AG04450 (cell line): ENCODE measurements at regions not wholly inside any gene's neighbourhood (a gene's known extent, or its start where the extent isn't known, plus 50 kb on each side); places are given as distances from the start of the nearest gene placed in this dataset.

Experiments
- CTCF ChIA-PET: fragments of 300-600, 350-600 bp; formaldehyde crosslinking; extraction: SDS; loops from one replicate; lab custom pipeline; 2022; ENCODE audit warnings: antibody characterized with exemption, inconsistent platforms; lab: Charles Lee
- POLR2A ChIA-PET: fragments of 350-600 bp; formaldehyde crosslinking; extraction: SDS; loops from one replicate; lab custom pipeline; 2021; ENCODE audit warnings: antibody characterized with exemption, inconsistent platforms; lab: Yijun Ruan, JAX
- DNase-seq: peaks from one replicate; pipeline ENCODE4 v3.0.0-alpha.2; 2011; ENCODE audit warnings: low read depth, low spot score
- H3K27ac ChIP-seq: one replicate; pipeline ENCODE4 v1.5.1; 2012; ENCODE audit warnings: low read depth, low read length, control low read depth
- H3K27me3 ChIP-seq: one replicate; pipeline ENCODE4 v1.6.0; 2012; ENCODE audit warnings: low read length; ENCODE audit not compliant: control insufficient read depth, insufficient read depth
- H3K4me3 ChIP-seq: 2 replicates; pipeline ENCODE4 v1.5.1; 2011; ENCODE audit warnings: mild to moderate bottlenecking, low read depth, low read length, control low read depth
- H3K9me3 ChIP-seq: 2 replicates; pipeline ENCODE4 v1.5.1; 2012; ENCODE audit warnings: low read length; ENCODE audit not compliant: control insufficient read depth, insufficient read depth
- CTCF ChIP-seq: IDR thresholded peaks from 2 replicates; pipeline ENCODE4 v1.5.1; 2011; ENCODE audit warnings: low read depth, low read length, control low read depth, inconsistent platforms

DNA sequence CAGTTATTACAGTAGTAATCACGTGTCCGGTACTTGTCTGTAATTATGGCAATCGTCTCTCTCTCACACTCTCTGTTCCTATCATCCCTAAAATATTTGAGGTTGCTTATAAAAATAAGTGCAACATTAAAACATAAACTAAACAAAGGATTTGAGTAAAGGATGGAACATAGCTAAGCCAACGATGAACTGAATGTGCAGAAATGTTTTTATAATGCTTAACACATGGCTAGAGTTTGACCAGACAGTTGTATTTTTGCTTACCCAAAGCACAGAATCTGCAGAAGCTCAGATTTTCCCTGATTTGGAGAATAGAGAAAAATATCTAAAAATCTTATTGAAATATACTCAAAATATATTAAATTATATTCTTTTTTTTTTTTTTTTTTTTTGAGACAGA is 1030.9 kb downstream of the NAALADL2 start:
- Histone ChIP-seq H3K27ac (no peak overlapping the region), H3K27me3 (no peaks in the 10 kb centered on the region), H3K9me3 (peaks cover 8% of the 10 kb centered on the region; the same call in 1 of the 2 replicates), H3K4me3 (no peak overlapping the region)
- TF ChIP-seq CTCF = no peak
- no peak for DNase-seq
- ChIA-PET CTCF (no interaction called here), POLR2A (no interaction called here)

- DNase-seq = no peak
- ChIA-PET POLR2A (no interaction called here), CTCF (no interaction called here)
- Histone ChIP-seq H3K27ac (no peak overlapping the region), H3K9me3 (peaks cover 5% of the 10 kb centered on the region; the same call in 1 of the 2 replicates), H3K27me3 (no peaks in the 10 kb centered on the region), H3K4me3 (no peak overlapping the region)
- TF ChIP-seq CTCF = no peak
Observed at GRCh38 chr3:175885231-175885766, 1026.2 kb downstream of the NAALADL2 start.

DNA sequence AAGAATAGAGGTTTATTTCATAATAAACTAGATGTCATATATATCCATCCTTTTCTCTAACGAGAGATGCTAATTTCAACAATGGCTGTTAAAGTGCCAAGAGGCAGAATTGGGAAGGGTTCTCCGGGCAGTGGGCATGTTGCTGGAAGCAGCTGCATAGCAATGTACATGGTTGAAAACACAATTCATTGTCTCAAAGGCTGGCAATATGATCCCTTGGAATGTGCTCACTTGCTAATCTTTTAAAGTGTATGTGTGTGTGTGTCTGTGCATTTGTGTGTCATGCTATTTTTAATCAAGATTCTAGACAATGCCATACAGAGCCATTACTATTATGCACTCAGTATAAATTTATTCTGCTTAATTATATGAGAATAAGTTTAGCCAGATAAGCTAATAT is 1020.3 kb downstream of the NAALADL2 start:
- TF ChIP-seq CTCF = no peak
- POLR2A ChIA-PET = no interaction called here
- CTCF ChIA-PET = no interaction called here
- no peak for DNase-seq
- no peaks in the 10 kb centered on the region for H3K27me3 ChIP-seq
- H3K27ac ChIP-seq = no peak overlapping the region
- H3K4me3 ChIP-seq = no peak overlapping the region
- no peaks in the 10 kb centered on the region for H3K9me3 ChIP-seq

GRCh38 chr3:175869404-175869803 is 1010.3 kb downstream of the NAALADL2 start:
- Histone ChIP-seq H3K9me3 (no peaks in the 10 kb centered on the region), H3K27me3 (no peaks in the 10 kb centered on the region), H3K4me3 (no peak overlapping the region), H3K27ac (no peak overlapping the region)
- POLR2A ChIA-PET = no interaction called here
- no peak for TF ChIP-seq CTCF
- CTCF ChIA-PET = no interaction called here
- DNase-seq = no peak

- CTCF ChIA-PET = no interaction called here
- no peaks in the 10 kb centered on the region for H3K9me3 ChIP-seq
- H3K4me3 ChIP-seq = no peak overlapping the region
- DNase-seq = no peak
- no peak for TF ChIP-seq CTCF
- POLR2A ChIA-PET = no interaction called here
- H3K27me3 ChIP-seq = no peaks in the 10 kb centered on the region
- no peak overlapping the region for H3K27ac ChIP-seq
Observed at GRCh38 chr3:175868626-175869025, 1009.5 kb downstream of the NAALADL2 start.
